ENCODE measurements at regions not wholly inside any gene's neighbourhood (a gene's known extent, or its start where the extent isn't known, plus 50 kb on each side); places are given as distances from the start of the nearest gene placed in this dataset.

GRCh38 chr6:67634199-67634598 is 1000.9 kb upstream of the ADGRB3 start:
- Mint-ChIP-seq H3K27ac (no peak overlapping the region), H3K4me1 (ENCODE audit: low read depth) (no peaks in the 10 kb centered on the region), H3K36me3 (ENCODE audit: low read depth) (no peaks in the 10 kb centered on the region), H3K27me3 (no peaks in the 10 kb centered on the region), H3K4me3 (no peak overlapping the region), H3K9me3 (peaks cover 19% of the 10 kb centered on the region)
- POLR2A ChIA-PET: no interaction called here
- no peaks in the 10 kb centered on the region for H3K27me3 ChIP-seq (ENCODE audit: control insufficient read depth in 1 of 2, insufficient read depth in 2 of 2, low read length in 2 of 2)
- CTCF ChIA-PET: no interaction called here
- no peaks in the 10 kb centered on the region for H3K4me1 ChIP-seq (ENCODE audit: insufficient read depth, low read length)
- ATAC-seq (ENCODE audit: poor library complexity) (no peak), DNase-seq (no peak)
- no peaks in the 10 kb centered on the region for H3K36me3 ChIP-seq (ENCODE audit: insufficient read depth, low read length)
- peaks cover 0 to 4% of the 10 kb centered on the region in 2 experiments for H3K9me3 ChIP-seq (ENCODE audit: control insufficient read depth in 1 of 2, insufficient read depth in 1 of 2, low read length in 2 of 2)
- no peak overlapping the region for H3K4me3 ChIP-seq (ENCODE audit: low read length)
- TF ChIP-seq CTCF (IDR thresholded peaks at IDR 0.05): no peak
- H3K27ac ChIP-seq (ENCODE audit: low read depth in 1 of 2, low read length in 2 of 2): no peak overlapping the region
- intact Hi-C loops (cut with DNase I, micrococcal nuclease): no loop called here

GRCh38 chr6:67633058-67633457 is 1002.0 kb upstream of the ADGRB3 start:
- Mint-ChIP-seq H3K4me3 (no peak overlapping the region), H3K27me3 (no peaks in the 10 kb centered on the region), H3K9me3 (peaks cover 16% of the 10 kb centered on the region), H3K27ac (no peak overlapping the region), H3K4me1 (ENCODE audit: low read depth) (no peaks in the 10 kb centered on the region), H3K36me3 (ENCODE audit: low read depth) (no peaks in the 10 kb centered on the region)
- intact Hi-C loops (cut with DNase I, micrococcal nuclease): no loop called here
- ChIA-PET POLR2A (no interaction called here), CTCF (no interaction called here)
- DNase-seq (no peak), ATAC-seq (ENCODE audit: poor library complexity) (no peak)
- H3K27me3 ChIP-seq (ENCODE audit: control insufficient read depth in 1 of 2, insufficient read depth in 2 of 2, low read length in 2 of 2): no peaks in the 10 kb centered on the region
- H3K36me3 ChIP-seq (ENCODE audit: insufficient read depth, low read length): no peaks in the 10 kb centered on the region
- peaks cover 0 to 4% of the 10 kb centered on the region in 2 experiments for H3K9me3 ChIP-seq (ENCODE audit: control insufficient read depth in 1 of 2, insufficient read depth in 1 of 2, low read length in 2 of 2)
- H3K4me1 ChIP-seq (ENCODE audit: insufficient read depth, low read length): no peaks in the 10 kb centered on the region
- H3K27ac ChIP-seq (ENCODE audit: low read depth in 1 of 2, low read length in 2 of 2): no peak overlapping the region
- H3K4me3 ChIP-seq (ENCODE audit: low read length): no peak overlapping the region
- no peak for TF ChIP-seq CTCF (IDR thresholded peaks at IDR 0.05)

GRCh38 chr6:67630146-67630545 is 1004.9 kb upstream of the ADGRB3 start:
- Mint-ChIP-seq H3K36me3 (ENCODE audit: low read depth) (no peaks in the 10 kb centered on the region), H3K9me3 (peaks cover 14% of the 10 kb centered on the region), H3K27ac (no peak overlapping the region), H3K27me3 (no peaks in the 10 kb centered on the region), H3K4me1 (ENCODE audit: low read depth) (no peaks in the 10 kb centered on the region), H3K4me3 (no peak overlapping the region)
- H3K27me3 ChIP-seq (ENCODE audit: control insufficient read depth in 1 of 2, insufficient read depth in 2 of 2, low read length in 2 of 2): no peaks in the 10 kb centered on the region
- ATAC-seq (ENCODE audit: poor library complexity): no peak
- intact Hi-C loops (cut with DNase I, micrococcal nuclease): no loop called here
- peaks cover 0 to 4% of the 10 kb centered on the region in 2 experiments for H3K9me3 ChIP-seq (ENCODE audit: control insufficient read depth in 1 of 2, insufficient read depth in 1 of 2, low read length in 2 of 2)
- CTCF ChIA-PET: no interaction called here
- H3K4me1 ChIP-seq (ENCODE audit: insufficient read depth, low read length): no peaks in the 10 kb centered on the region
- H3K27ac ChIP-seq (ENCODE audit: low read depth in 1 of 2, low read length in 2 of 2): no peak overlapping the region
- no peak overlapping the region for H3K4me3 ChIP-seq (ENCODE audit: low read length)
- POLR2A ChIA-PET: no interaction called here
- no peak for TF ChIP-seq CTCF (IDR thresholded peaks at IDR 0.05)
- no peaks in the 10 kb centered on the region for H3K36me3 ChIP-seq (ENCODE audit: insufficient read depth, low read length)
- DNase-seq: no peak
